ENCODE measurements at regions not wholly inside any gene's neighbourhood (a gene's known extent, or its start where the extent isn't known, plus 50 kb on each side); places are given as distances from the start of the nearest gene placed in this dataset.

DNA sequence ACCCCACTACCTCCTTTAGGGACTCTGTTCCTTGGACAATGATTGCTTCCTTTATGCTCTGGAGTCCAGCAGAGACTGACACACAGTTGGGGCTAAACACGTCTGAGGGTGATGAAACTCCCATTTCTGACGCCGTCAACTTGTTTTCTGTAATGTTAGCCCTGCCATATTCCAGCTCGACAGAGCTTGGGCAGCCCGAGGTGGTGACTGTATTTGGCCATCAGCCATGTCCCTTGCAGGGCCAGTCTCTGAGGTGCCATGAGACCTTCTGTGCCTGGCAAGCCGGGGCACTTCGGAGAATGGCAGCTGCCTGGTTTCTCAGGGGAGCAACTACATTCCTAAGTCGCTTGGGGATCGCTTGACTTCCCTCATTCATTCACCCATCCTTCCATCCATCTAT is 278.9 kb upstream of the TNRC6C start (continued):
- no peak for TF ChIP-seq HDAC2 (IDR thresholded peaks at IDR 0.05; ENCODE audit: borderline replicate concordance in 1 of 2, low read depth in 2 of 2, low read length in 2 of 2)
- TF ChIP-seq, protein P1, sequence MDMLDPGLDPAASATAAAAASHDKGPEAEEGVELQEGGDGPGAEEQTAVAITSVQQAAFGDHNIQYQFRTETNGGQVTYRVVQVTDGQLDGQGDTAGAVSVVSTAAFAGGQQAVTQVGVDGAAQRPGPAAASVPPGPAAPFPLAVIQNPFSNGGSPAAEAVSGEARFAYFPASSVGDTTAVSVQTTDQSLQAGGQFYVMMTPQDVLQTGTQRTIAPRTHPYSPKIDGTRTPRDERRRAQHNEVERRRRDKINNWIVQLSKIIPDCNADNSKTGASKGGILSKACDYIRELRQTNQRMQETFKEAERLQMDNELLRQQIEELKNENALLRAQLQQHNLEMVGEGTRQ (IDR thresholded peaks at IDR 0.05; ENCODE audit: low read length): no peak
